ENCODE measurements at regions not wholly inside any gene's neighbourhood (a gene's known extent, or its start where the extent isn't known, plus 50 kb on each side); places are given as distances from the start of the nearest gene placed in this dataset.
"Not testable (repeated sequence)": the region's sequence is repeated elsewhere in the genome, so short reads cannot be mapped to it uniquely, and the experiment has no call there.

DNA sequence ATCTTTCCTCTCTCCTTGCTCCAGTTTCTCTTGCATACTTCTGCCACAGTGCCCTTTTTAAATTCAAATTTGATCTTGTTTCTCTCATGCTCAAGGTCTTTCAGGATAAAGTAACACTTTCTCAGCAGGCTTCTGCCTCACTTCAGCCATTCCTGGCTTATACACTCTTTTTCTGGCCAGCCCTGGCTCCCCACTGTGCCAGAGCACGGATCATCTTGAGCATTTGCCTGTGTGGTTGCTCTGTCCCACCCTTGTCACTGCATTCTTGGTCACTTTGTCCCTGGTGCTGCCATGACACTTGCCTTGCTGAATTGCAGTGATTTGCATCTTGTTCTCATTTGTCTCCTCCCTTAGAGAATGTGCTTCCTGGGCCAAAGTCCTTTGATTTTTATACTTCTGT lies 634.3 kb downstream of the TMEM182 start:
- no peak for DNase-seq

DNA sequence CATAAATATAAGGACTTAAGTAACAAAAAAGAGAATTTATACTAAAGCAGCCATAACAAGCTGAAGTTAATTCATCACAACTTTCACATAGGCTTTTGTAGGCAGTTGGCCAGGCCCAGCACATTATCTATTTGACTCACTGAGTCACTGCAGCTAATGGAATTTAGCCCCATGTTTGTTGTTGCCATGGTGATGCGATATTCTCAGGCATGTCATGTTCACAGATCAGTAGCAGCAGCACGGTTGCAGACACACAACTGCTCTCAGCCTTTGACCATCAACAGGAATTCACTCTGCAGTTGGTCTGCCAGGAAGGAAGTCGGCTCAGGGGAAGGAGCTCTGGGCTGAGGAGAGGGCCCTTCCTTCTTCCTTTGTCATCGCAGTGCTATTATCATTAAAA lies 639.8 kb downstream of the TMEM182 start:
- DNase-seq = peak; percentile 42

- DNase-seq = no peak
Measured at GRCh38 chr2:103402336-103402735, 640.5 kb downstream of the TMEM182 start.

DNA sequence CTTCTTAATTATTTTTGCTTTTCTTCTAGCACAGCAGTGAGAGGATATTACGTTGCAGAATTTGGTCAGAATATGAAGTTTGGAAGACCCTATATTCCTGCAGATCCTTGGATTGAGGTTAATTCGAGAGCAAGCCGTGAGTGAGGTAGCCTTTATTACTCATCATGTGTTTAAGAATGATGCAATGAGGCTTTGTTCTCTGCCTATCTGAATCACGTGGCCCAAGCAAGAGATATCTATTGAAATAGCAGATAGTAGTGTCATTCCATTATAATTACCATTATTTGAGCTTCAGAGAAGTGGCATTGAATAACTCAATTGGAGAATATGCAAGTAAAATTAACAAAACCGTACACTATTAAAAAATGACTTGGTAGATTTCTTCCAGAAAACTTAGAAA lies 641.1 kb downstream of the TMEM182 start:
- no peak for DNase-seq

DNA sequence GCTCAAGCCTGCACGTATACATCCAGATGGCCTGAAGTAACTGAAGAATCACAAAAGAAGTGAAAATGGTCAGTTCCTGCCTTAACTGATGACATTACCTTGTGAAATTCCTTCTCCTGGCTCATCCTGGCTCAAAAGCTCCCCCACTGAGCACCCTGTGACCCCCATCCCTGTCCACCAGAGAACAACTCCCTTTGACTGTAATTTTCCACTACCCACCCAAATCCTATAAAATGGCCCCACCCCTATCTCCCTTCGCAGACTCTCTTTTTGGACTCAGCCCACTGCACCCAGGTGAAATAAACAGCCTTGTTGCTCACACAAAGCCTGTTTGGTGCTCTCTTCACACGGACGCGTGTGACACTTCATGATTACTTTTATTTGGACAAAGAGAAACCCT lies 641.6 kb downstream of the TMEM182 start:
- not testable (repeated sequence) for DNase-seq

GRCh38 chr2:103410221-103410620 lies 648.4 kb downstream of the TMEM182 start:
- no peak for DNase-seq

- DNase-seq = no peak
Measured at GRCh38 chr2:103419506-103419905, 657.7 kb downstream of the TMEM182 start.

GRCh38 chr2:103423100-103423499 lies 661.3 kb downstream of the TMEM182 start:
- no peak for DNase-seq

DNA sequence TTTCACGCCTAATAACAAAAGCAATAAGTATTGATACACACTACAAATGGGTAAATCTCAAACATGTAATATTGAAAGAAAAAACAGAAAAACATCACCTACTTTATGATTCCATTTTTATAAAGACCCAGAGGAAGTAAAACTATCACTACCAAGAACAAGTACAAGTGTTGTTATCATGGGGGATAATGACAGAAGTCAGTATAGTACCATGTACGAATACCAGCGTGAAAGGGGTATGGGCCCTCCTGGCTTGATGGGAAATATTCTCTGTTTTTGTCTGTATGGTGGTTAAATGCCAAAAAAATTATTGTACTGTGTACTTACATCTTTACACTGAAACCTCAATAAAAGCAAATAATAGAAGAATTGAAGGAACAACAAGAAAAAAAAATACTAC lies 665.7 kb downstream of the TMEM182 start:
- no peak for DNase-seq

DNA sequence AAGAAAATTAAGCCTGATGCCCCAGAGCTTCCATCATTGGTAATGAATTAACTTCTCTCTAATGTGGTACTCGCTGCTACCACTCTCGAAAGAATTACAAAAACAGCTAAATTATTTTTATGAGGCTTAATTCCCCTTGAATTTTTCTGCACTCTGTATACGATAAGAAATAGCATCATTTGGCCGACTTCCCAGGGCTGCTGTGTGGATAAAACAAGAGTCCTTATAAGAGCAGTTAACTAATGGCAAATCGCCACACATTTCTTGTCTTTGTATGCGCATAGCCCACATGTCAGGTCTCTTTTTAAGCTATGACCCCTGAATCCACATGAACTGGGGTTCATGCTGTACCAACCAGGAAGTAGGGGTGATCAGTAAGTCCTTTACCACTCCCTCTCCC lies 668.4 kb downstream of the TMEM182 start:
- DNase-seq = no peak

DNA sequence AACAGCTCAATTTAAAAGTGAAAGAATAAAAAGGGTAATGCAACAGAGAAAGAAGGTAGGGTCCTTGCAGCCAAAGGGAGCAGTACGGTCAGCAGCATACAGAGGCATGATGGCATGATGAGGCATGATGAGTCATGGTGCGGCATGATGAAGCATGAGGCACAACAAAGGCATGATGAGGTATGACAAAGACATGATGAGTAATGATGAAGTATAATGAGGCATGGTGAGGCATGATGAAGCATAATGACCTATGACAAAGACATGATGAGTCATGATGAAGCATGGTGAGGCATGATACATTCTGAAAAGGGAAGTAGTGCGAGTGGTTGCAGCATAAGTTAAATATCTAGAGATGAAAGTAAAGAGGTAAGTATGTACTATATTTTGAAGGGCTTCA lies 673.2 kb downstream of the TMEM182 start:
- DNase-seq = no peak

GRCh38 chr2:103437161-103437560 lies 675.3 kb downstream of the TMEM182 start:
- DNase-seq = no peak

DNA sequence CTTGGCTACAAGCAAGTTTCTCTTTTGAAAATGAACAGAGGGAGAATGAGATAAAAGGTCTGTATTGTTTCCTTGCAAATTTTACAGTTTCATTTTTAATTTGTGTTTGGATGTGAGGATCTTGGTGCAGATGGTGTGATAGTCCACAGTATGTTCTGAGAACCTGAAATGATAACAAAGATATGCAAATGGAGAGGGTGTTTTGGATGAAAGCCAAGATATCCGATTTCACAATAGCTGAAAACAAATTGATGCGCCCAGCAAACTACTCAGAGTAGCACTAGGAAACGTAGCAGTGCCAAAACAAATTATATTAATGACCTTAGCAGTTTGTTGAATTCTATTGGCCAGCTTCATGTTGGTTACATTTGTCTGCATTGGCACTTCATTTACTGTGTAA lies 683.5 kb downstream of the TMEM182 start:
- DNase-seq = no peak

- no peak for DNase-seq
Measured at GRCh38 chr2:103448495-103448894, 686.7 kb downstream of the TMEM182 start.

DNA sequence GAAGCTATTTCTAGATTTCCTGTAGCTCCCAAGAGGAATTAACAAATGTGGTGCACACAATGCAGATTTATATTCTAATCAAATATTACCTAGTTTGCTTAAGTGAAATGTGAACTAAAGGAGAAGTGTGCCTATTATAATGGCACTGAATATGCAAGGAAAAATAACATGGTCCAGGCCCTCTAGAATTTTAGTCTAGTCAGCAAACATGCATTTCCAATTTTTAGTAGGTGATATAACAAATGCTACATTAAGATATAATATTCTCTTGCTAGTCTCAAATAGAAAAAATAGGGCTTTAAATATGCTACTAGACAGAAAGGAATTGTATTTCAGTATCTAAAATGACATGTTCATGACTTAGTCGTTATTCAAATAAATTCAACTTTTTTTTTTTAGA lies 689.5 kb downstream of the TMEM182 start:
- DNase-seq = no peak

GRCh38 chr2:103459283-103459682 lies 697.5 kb downstream of the TMEM182 start:
- no peak for DNase-seq

GRCh38 chr2:103462101-103462500 lies 700.3 kb downstream of the TMEM182 start:
- no peak for DNase-seq

DNA sequence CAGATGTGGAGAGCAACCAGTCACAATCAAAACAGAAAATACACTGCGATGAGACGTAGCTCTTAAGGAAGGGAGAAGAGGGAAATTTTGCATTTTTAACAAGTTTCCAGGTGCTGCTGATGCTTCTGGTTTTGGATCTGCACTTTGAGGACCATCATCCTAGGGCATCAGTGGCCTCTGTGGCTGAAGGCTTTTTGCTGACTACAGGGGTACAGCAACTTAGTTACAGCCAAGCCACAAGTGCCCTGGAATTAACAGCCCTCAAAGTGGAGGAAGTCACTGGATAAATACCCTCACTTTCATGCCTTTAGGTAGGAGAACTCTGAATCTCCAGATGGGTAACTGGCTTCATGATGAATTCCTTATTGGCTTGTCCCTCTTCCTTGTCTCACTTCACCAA lies 700.9 kb downstream of the TMEM182 start:
- no peak for DNase-seq

DNA sequence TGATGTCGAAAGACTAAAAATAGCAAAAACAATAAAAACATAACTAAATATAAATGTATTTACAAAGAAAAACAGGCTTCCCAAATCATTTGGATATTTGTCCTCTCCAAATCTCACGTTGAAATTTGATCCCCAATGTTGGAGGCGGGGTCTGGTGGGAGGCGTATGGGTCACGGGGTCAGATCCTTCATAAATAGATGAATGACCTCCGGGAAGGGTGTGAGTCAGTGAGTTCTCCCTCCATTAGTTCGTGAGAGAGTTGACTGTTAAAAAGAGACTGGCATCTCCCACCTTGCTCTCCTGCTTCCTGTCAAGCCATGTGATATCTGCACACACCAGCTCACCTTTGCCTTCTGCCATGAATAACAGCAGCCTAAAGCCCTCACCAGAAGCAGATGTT lies 703.0 kb downstream of the TMEM182 start:
- DNase-seq = no peak

GRCh38 chr2:103469800-103470199 lies 708.0 kb downstream of the TMEM182 start:
- no peak for DNase-seq

DNA sequence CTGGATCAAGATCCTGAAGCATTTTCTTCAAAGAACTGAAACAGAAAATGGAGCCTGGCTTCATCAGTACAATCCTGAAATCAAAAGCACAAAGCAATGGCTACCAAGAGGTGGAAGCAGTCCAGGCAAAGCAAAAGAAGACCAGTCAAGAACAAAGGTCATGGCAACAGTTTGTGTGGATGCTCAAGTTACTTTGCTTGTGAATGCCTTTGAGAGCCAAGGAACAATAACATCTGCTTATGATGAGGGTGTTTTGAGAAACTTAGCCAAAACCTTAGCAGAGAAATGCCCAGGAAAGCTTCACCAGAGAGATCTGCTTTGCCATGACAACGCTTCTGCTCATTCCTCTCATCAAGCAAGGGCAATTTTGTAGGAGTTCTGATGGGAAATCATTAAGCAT lies 723.1 kb downstream of the TMEM182 start:
- no peak for DNase-seq

GRCh38 chr2:103496850-103497249 lies 735.0 kb downstream of the TMEM182 start:
- DNase-seq = no peak

GRCh38 chr2:103506812-103507211 lies 745.0 kb downstream of the TMEM182 start:
- DNase-seq = no peak

DNA sequence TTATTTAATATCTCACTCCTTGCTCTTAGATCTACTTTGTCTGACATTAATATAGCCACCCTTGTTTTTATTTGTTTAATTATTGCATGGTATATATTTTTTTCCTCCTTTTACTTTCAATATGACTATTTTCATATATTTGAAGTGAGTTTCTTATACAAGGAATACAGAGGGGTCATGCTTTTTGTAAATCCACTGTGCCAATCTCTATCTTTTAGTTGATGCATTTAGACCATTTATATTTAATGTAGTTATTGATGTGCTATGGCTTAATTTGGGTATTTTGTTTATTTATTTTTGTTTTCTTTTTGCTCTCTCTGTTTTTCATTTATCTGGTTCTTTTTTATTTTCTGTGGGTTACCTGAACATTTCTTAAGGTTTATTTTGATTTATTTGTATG lies 750.6 kb downstream of the TMEM182 start:
- DNase-seq = no peak

- DNase-seq = no peak
Measured at GRCh38 chr2:103520547-103520946, 758.7 kb downstream of the TMEM182 start.

DNA sequence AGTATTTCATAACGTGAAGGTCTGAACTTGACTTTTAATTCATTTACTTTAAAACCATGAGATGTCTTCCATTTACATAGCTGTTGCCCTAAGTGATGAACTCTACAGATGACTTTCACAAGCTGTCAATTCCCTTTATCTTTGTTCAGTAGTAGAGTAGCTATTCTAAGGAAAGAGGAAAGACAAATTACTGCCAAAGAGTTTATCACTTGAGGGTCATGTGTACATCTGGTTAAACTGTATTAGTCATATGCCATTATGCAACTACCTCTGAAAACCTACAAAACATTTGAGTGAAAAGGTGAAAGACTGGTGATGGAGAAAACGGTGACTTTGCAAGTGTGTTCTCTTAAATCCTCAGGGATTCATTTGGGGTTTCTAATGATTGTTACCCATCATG lies 763.9 kb downstream of the TMEM182 start:
- no peak for DNase-seq

All from kidney glomerular epithelial cell (primary cell).